ENCODE measurements at regions not wholly inside any gene's neighbourhood (a gene's known extent, or its start where the extent isn't known, plus 50 kb on each side); places are given as distances from the start of the nearest gene placed in this dataset.
"Not testable (repeated sequence)": the region's sequence is repeated elsewhere in the genome, so short reads cannot be mapped to it uniquely, and the experiment has no call there.

GRCh38 chr1:172728705-172729104 is 69.8 kb downstream of the FASLG start:
- H3K27ac Mint-ChIP-seq, DNase-seq, H3K4me3 Mint-ChIP-seq, POLR2A ChIA-PET, H3K27me3 Mint-ChIP-seq, H3K36me3 Mint-ChIP-seq: not testable (repeated sequence)
- Mint-ChIP-seq H3K4me1 (ENCODE audit: low read depth) (peaks cover 18% of the 10 kb centered on the region), H3K9me3 (peaks cover 14% of the 10 kb centered on the region)
- CTCF ChIA-PET, result interaction anchor here (0.6 to 7.8 kb wide), 19 partner anchors 8 to 723 kb away, joined by 3 to 110 read pairs (median 4); partner anchors contain the start of gene SUCO
- intact Hi-C loops (cut with micrococcal nuclease), result loop anchor here (1.0 to 10.0 kb wide), 4 partner anchors 119 to 724 kb away; no protein-coding TSS in a partner anchor

GRCh38 chr1:172732427-172732826 is 73.5 kb downstream of the FASLG start:
- POLR2A ChIA-PET, result no interaction called here
- no peak overlapping the region for H3K27ac Mint-ChIP-seq
- CTCF ChIA-PET, result interaction anchor here (0.7 kb wide), 1 partner anchor 49 kb away, joined by 3 read pairs; no protein-coding TSS in a partner anchor

GRCh38 chr1:172733815-172734214 is 74.9 kb downstream of the FASLG start:
- Mint-ChIP-seq H3K9me3 (peaks cover 6% of the 10 kb centered on the region), H3K36me3 (peaks cover 2% of the 10 kb centered on the region), H3K4me3 (no peak overlapping the region), H3K4me1 (ENCODE audit: low read depth) (no peaks in the 10 kb centered on the region), H3K27ac (no peak overlapping the region), H3K27me3 (peaks cover 4% of the 10 kb centered on the region)
- CTCF ChIA-PET, result interaction anchor here (0.7 to 2.3 kb wide), 2 partner anchors 11 to 142 kb away, joined by 3 to 6 read pairs; no protein-coding TSS in a partner anchor
- intact Hi-C loops (cut with micrococcal nuclease), result no loop called here
- DNase-seq, result no peak
- POLR2A ChIA-PET, result no interaction called here

More at GRCh38 chr1:172732427-172732826, 73.5 kb downstream of the FASLG start:
- no peak for DNase-seq
- peaks cover 4% of the 10 kb centered on the region for H3K27me3 Mint-ChIP-seq
- intact Hi-C loops (cut with micrococcal nuclease), result no loop called here
- peaks cover 2% of the 10 kb centered on the region for H3K36me3 Mint-ChIP-seq
- peaks cover 2% of the 10 kb centered on the region for H3K4me1 Mint-ChIP-seq (ENCODE audit: low read depth)
- no peak overlapping the region for H3K4me3 Mint-ChIP-seq
- H3K9me3 Mint-ChIP-seq, result peaks cover 14% of the 10 kb centered on the region

- Mint-ChIP-seq H3K27ac (no peak overlapping the region), H3K27me3 (peaks cover 5% of the 10 kb centered on the region)
- CTCF ChIA-PET, result no interaction called here
These were observed 79.5 kb downstream of the FASLG start for GRCh38 chr1:172738389-172738788.

GRCh38 chr1:172742599-172743500 is 83.9 kb downstream of the FASLG start:
- Mint-ChIP-seq H3K9me3 (no peaks in the 10 kb centered on the region), H3K4me3 (no peak overlapping the region), H3K27ac (no peak overlapping the region), H3K36me3 (no peaks in the 10 kb centered on the region), H3K4me1 (ENCODE audit: low read depth) (peaks cover 29% of the 10 kb centered on the region), H3K27me3 (peaks cover 7% of the 10 kb centered on the region)
- ChIA-PET POLR2A (interaction anchor here (0.5 kb wide), 1 partner anchor 174 kb away, joined by 3 read pairs; no protein-coding TSS in a partner anchor), CTCF (interaction anchor here (0.6 to 7.6 kb wide), 41 partner anchors 12 to 1520 kb away, joined by 3 to 166 read pairs (median 4); partner anchors contain the start of genes DARS2 and TNFSF4)
- intact Hi-C loops (cut with micrococcal nuclease), result no loop called here
- no peak for DNase-seq

More at GRCh38 chr1:172738389-172738788, 79.5 kb downstream of the FASLG start:
- H3K4me3 Mint-ChIP-seq, result no peak overlapping the region
- no peaks in the 10 kb centered on the region for H3K4me1 Mint-ChIP-seq (ENCODE audit: low read depth)
- POLR2A ChIA-PET, result no interaction called here
- H3K9me3 Mint-ChIP-seq, result no peaks in the 10 kb centered on the region
- DNase-seq, result no peak
- no peaks in the 10 kb centered on the region for H3K36me3 Mint-ChIP-seq
- intact Hi-C loops (cut with micrococcal nuclease), result no loop called here

- CTCF ChIA-PET, result interaction anchor here (0.6 to 7.6 kb wide), 60 partner anchors 10 to 1101 kb away, joined by 3 to 166 read pairs (median 4); partner anchors contain the start of gene TNFSF4
- no peaks in the 10 kb centered on the region for H3K9me3 Mint-ChIP-seq
- H3K27me3 Mint-ChIP-seq, result peaks cover 9% of the 10 kb centered on the region
- H3K4me1 Mint-ChIP-seq (ENCODE audit: low read depth), result peaks cover 29% of the 10 kb centered on the region
- peak; percentile 26 for DNase-seq
- no peak overlapping the region for H3K4me3 Mint-ChIP-seq
- peak overlapping the region; percentile 4 for H3K27ac Mint-ChIP-seq
- no peaks in the 10 kb centered on the region for H3K36me3 Mint-ChIP-seq
- intact Hi-C loops (cut with micrococcal nuclease), result loop anchor here (1.0 to 5.0 kb wide), 14 partner anchors 34 to 1122 kb away; partner anchors contain the start of genes CENPL, DARS2, GAS5 and TNFSF4
- POLR2A ChIA-PET, result interaction anchor here (0.7 to 1.1 kb wide), 2 partner anchors 34 to 74 kb away, joined by 3 to 11 read pairs; no protein-coding TSS in a partner anchor
These were observed 86.1 kb downstream of the FASLG start for GRCh38 chr1:172745014-172745413.

GRCh38 chr1:172746091-172746949 is 87.4 kb downstream of the FASLG start:
- peak overlapping the region; percentile 36 for H3K4me3 Mint-ChIP-seq
- peaks cover 7% of the 10 kb centered on the region for H3K27me3 Mint-ChIP-seq
- H3K9me3 Mint-ChIP-seq, result no peaks in the 10 kb centered on the region
- H3K27ac Mint-ChIP-seq, result no peak overlapping the region
- intact Hi-C loops (cut with micrococcal nuclease), result loop anchor here (5.0 kb wide), 4 partner anchors 151 to 1121 kb away; partner anchors contain the start of genes GAS5 and ZBTB37
- peaks cover 29% of the 10 kb centered on the region for H3K4me1 Mint-ChIP-seq (ENCODE audit: low read depth)
- ChIA-PET POLR2A (interaction anchor here (0.6 to 1.4 kb wide), 5 partner anchors 16 to 459 kb away, joined by 3 to 6 read pairs (median 3); no protein-coding TSS in a partner anchor), CTCF (interaction anchor here (0.6 to 7.6 kb wide), 16 partner anchors 16 to 730 kb away, joined by 3 to 166 read pairs (median 6); partner anchors contain the start of gene TNFSF4)
- H3K36me3 Mint-ChIP-seq, result no peaks in the 10 kb centered on the region
- peak; percentile 28 for DNase-seq

GRCh38 chr1:172748201-172748600 is 89.3 kb downstream of the FASLG start:
- Mint-ChIP-seq H3K9me3 (no peaks in the 10 kb centered on the region), H3K4me1 (ENCODE audit: low read depth) (peaks cover 29% of the 10 kb centered on the region), H3K4me3 (no peak overlapping the region), H3K27me3 (peaks cover 4% of the 10 kb centered on the region), H3K36me3 (no peaks in the 10 kb centered on the region), H3K27ac (no peak overlapping the region)
- CTCF ChIA-PET, result no interaction called here
- POLR2A ChIA-PET, result no interaction called here
- DNase-seq, result no peak
- intact Hi-C loops (cut with micrococcal nuclease), result loop anchor here (5.0 kb wide), 4 partner anchors 149 to 1119 kb away; partner anchors contain the start of genes GAS5 and ZBTB37

- Mint-ChIP-seq H3K4me1 (ENCODE audit: low read depth) (peaks cover 24% of the 10 kb centered on the region), H3K4me3 (no peak overlapping the region), H3K27ac (no peak overlapping the region), H3K9me3 (no peaks in the 10 kb centered on the region), H3K27me3 (peaks cover 14% of the 10 kb centered on the region), H3K36me3 (no peaks in the 10 kb centered on the region)
- DNase-seq, result no peak
- CTCF ChIA-PET, result no interaction called here
- intact Hi-C loops (cut with micrococcal nuclease), result no loop called here
- POLR2A ChIA-PET, result no interaction called here
These were observed 92.8 kb downstream of the FASLG start for GRCh38 chr1:172751683-172752082.

GRCh38 chr1:172753964-172754363 is 95.1 kb downstream of the FASLG start:
- DNase-seq, result peak; percentile 15
- intact Hi-C loops (cut with micrococcal nuclease), result no loop called here
- Mint-ChIP-seq H3K27me3 (peaks cover 21% of the 10 kb centered on the region), H3K27ac (no peak overlapping the region), H3K4me3 (no peak overlapping the region), H3K4me1 (ENCODE audit: low read depth) (peaks cover 19% of the 10 kb centered on the region), H3K9me3 (no peaks in the 10 kb centered on the region), H3K36me3 (no peaks in the 10 kb centered on the region)
- CTCF ChIA-PET, result interaction anchor here (0.7 to 2.5 kb wide), 2 partner anchors 11 to 34 kb away, joined by 3 to 21 read pairs; no protein-coding TSS in a partner anchor
- POLR2A ChIA-PET, result no interaction called here

GRCh38 chr1:172754609-172755008 is 95.7 kb downstream of the FASLG start:
- CTCF ChIA-PET, result interaction anchor here (2.5 kb wide), 1 partner anchor 11 kb away, joined by 21 read pairs; no protein-coding TSS in a partner anchor

More at GRCh38 chr1:172754609-172755008, 95.7 kb downstream of the FASLG start:
- intact Hi-C loops (cut with micrococcal nuclease), result no loop called here
- Mint-ChIP-seq H3K4me1 (ENCODE audit: low read depth) (peaks cover 19% of the 10 kb centered on the region), H3K27me3 (peaks cover 21% of the 10 kb centered on the region), H3K4me3 (no peak overlapping the region), H3K9me3 (no peaks in the 10 kb centered on the region), H3K36me3 (no peaks in the 10 kb centered on the region), H3K27ac (no peak overlapping the region)
- no peak for DNase-seq
- POLR2A ChIA-PET, result no interaction called here
